ENCODE measurements at regions not wholly inside any gene's neighbourhood (a gene's known extent, or its start where the extent isn't known, plus 50 kb on each side); places are given as distances from the start of the nearest gene placed in this dataset.

GRCh38 chr2:122639711-122640110, 884.3 kb downstream of the TSN start:
- DNase-seq (ENCODE audit: low spot score) = no peak
- H3K27ac Mint-ChIP-seq (ENCODE audit: unreplicated experiment) = no peak overlapping the region
- H3K4me3 Mint-ChIP-seq (ENCODE audit: unreplicated experiment) = no peak overlapping the region

GRCh38 chr2:122643725-122644329, 888.4 kb downstream of the TSN start:
- Mint-ChIP-seq H3K36me3 (ENCODE audit: low read depth) (no peaks in the 10 kb centered on the region), H3K27me3 (ENCODE audit: low read depth) (no peaks in the 10 kb centered on the region), H3K4me3 (ENCODE audit: unreplicated experiment) (no peak overlapping the region), H3K9me3 (ENCODE audit: low read depth) (no peaks in the 10 kb centered on the region), H3K27ac (ENCODE audit: unreplicated experiment) (no peak overlapping the region), H3K4me1 (ENCODE audit: low read depth) (peaks cover 9% of the 10 kb centered on the region)
- no peak for TF ChIP-seq CTCF (IDR thresholded peaks at IDR 0.05)
- DNase-seq (ENCODE audit: low spot score) = no peak

More at GRCh38 chr2:122639711-122640110, 884.3 kb downstream of the TSN start:
- Mint-ChIP-seq H3K9me3 (ENCODE audit: low read depth) (no peaks in the 10 kb centered on the region), H3K4me1 (ENCODE audit: low read depth) (peaks cover 19% of the 10 kb centered on the region), H3K36me3 (ENCODE audit: low read depth) (no peaks in the 10 kb centered on the region), H3K27me3 (ENCODE audit: low read depth) (no peaks in the 10 kb centered on the region)
- no peak for TF ChIP-seq CTCF (IDR thresholded peaks at IDR 0.05)

- Mint-ChIP-seq H3K4me3 (ENCODE audit: unreplicated experiment) (no peak overlapping the region), H3K4me1 (ENCODE audit: low read depth) (no peaks in the 10 kb centered on the region), H3K36me3 (ENCODE audit: low read depth) (no peaks in the 10 kb centered on the region), H3K27ac (ENCODE audit: unreplicated experiment) (no peak overlapping the region), H3K27me3 (ENCODE audit: low read depth) (peaks cover 7% of the 10 kb centered on the region), H3K9me3 (ENCODE audit: low read depth) (no peaks in the 10 kb centered on the region)
- TF ChIP-seq CTCF (IDR thresholded peaks at IDR 0.05) = no peak
- DNase-seq (ENCODE audit: low spot score) = no peak
These were observed 895.8 kb downstream of the TSN start for GRCh38 chr2:122651236-122651635.

DNA sequence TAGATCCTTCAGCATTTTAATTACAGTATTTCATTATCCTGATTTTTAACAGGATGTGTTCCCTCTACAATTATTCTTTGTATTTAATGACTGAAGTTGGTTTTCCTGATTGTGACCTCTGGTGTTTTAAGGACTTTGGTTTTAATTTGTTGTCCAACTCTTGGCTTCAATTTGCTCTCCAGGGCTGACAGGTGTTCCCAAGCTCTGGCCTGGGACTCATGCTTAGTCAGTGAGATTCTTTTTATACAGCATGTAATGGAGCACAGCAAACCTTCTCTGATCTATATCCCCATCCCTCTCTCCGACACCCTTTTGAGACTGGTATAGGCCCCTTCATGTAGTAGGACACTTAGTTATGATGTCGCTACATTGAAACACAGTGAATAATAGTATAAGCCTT, 896.3 kb downstream of the TSN start:
- no peaks in the 10 kb centered on the region for H3K36me3 Mint-ChIP-seq (ENCODE audit: low read depth)
- no peak overlapping the region for H3K27ac Mint-ChIP-seq (ENCODE audit: unreplicated experiment)
- H3K9me3 Mint-ChIP-seq (ENCODE audit: low read depth) = no peaks in the 10 kb centered on the region
- no peak for DNase-seq (ENCODE audit: low spot score)
- no peaks in the 10 kb centered on the region for H3K4me1 Mint-ChIP-seq (ENCODE audit: low read depth)
- no peak for TF ChIP-seq CTCF (IDR thresholded peaks at IDR 0.05)
- H3K4me3 Mint-ChIP-seq (ENCODE audit: unreplicated experiment) = no peak overlapping the region
- peaks cover 12% of the 10 kb centered on the region for H3K27me3 Mint-ChIP-seq (ENCODE audit: low read depth)

DNA sequence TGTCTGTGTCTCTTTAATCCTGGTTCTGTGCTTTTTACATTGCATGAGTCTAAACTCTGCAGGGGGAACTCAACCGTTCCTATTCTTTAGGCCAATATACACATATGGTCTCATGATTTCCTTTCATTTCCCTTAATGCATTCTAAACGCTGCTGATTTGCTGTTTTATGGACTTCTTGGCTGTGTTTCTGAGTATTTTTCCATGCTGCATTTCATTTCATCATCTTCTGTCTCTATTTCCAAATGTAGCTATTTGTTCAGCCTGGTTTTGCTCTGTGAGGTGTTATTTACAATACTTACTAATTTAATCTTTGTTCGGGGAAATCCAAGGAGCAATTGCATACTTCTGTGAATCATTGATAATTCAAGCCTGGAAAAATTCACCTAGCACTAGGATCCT, 897.2 kb downstream of the TSN start:
- no peak overlapping the region for H3K27ac Mint-ChIP-seq (ENCODE audit: unreplicated experiment)
- H3K9me3 Mint-ChIP-seq (ENCODE audit: low read depth) = no peaks in the 10 kb centered on the region
- no peak for TF ChIP-seq CTCF (IDR thresholded peaks at IDR 0.05)
- H3K4me1 Mint-ChIP-seq (ENCODE audit: low read depth) = no peaks in the 10 kb centered on the region
- H3K4me3 Mint-ChIP-seq (ENCODE audit: unreplicated experiment) = no peak overlapping the region
- H3K36me3 Mint-ChIP-seq (ENCODE audit: low read depth) = no peaks in the 10 kb centered on the region
- peaks cover 13% of the 10 kb centered on the region for H3K27me3 Mint-ChIP-seq (ENCODE audit: low read depth)
- no peak for DNase-seq (ENCODE audit: low spot score)

Data from chondrocyte (in vitro differentiated cells).